BJ (cell line): ENCODE measurements at regions not wholly inside any gene's neighbourhood (a gene's known extent, or its start where the extent isn't known, plus 50 kb on each side); places are given as distances from the start of the nearest gene placed in this dataset.
"Not testable (repeated sequence)": the region's sequence is repeated elsewhere in the genome, so short reads cannot be mapped to it uniquely, and the experiment has no call there.

ENCODE experiments used
- CTCF ChIA-PET: fragments of 350-600 bp; formaldehyde crosslinking; extraction: SDS; loops from one replicate; lab custom pipeline; 2021; ENCODE audit warnings: antibody characterized with exemption, inconsistent platforms; lab: Yijun Ruan, JAX
- POLR2A ChIA-PET: fragments of 300-600 bp; sonication (Branson Sonifier 250); formaldehyde crosslinking; extraction: SDS; loops from one replicate; lab custom pipeline; 2021; ENCODE audit warnings: antibody characterized with exemption; lab: Charles Lee
- DNase-seq: peaks from one replicate; pipeline ENCODE4 v3.0.0-alpha.2; 2011; ENCODE audit warnings: low read depth
- H3K27me3 ChIP-seq: 2 replicates; pipeline ENCODE4 v1.6.0; 2011; ENCODE audit warnings: low read length; ENCODE audit not compliant: control insufficient read depth, insufficient read depth
- H3K36me3 ChIP-seq: 2 replicates; pipeline ENCODE4 v1.5.1; 2011; ENCODE audit warnings: low read length; ENCODE audit not compliant: control insufficient read depth, insufficient read depth
- H3K4me3 ChIP-seq: 2 replicates; pipeline ENCODE4 v1.5.1; 2011; ENCODE audit warnings: low read depth, mild to moderate bottlenecking, control low read depth, low read length

GRCh38 chr1:120600442-120601041 lies 123.2 kb upstream of the NBPF26 start:
- H3K4me3 ChIP-seq, H3K27me3 ChIP-seq, DNase-seq, H3K36me3 ChIP-seq, POLR2A ChIA-PET, CTCF ChIA-PET: not testable (repeated sequence)

- CTCF ChIA-PET, H3K4me3 ChIP-seq, POLR2A ChIA-PET, H3K36me3 ChIP-seq, H3K27me3 ChIP-seq, DNase-seq: not testable (repeated sequence)
Measured at GRCh38 chr1:120607882-120608281, 115.9 kb upstream of the NBPF26 start.

GRCh38 chr1:120608314-120609014 lies 115.3 kb upstream of the NBPF26 start:
- CTCF ChIA-PET, POLR2A ChIA-PET, H3K36me3 ChIP-seq, DNase-seq, H3K27me3 ChIP-seq, H3K4me3 ChIP-seq: not testable (repeated sequence)

GRCh38 chr1:120609015-120609573 lies 114.7 kb upstream of the NBPF26 start:
- H3K27me3 ChIP-seq, H3K4me3 ChIP-seq, DNase-seq, CTCF ChIA-PET, H3K36me3 ChIP-seq, POLR2A ChIA-PET: not testable (repeated sequence)

- H3K36me3 ChIP-seq, CTCF ChIA-PET, H3K27me3 ChIP-seq, H3K4me3 ChIP-seq, POLR2A ChIA-PET, DNase-seq: not testable (repeated sequence)
Measured at GRCh38 chr1:120609834-120610233, 113.9 kb upstream of the NBPF26 start.

GRCh38 chr1:120614931-120615639 lies 108.7 kb upstream of the NBPF26 start:
- H3K4me3 ChIP-seq, H3K27me3 ChIP-seq, POLR2A ChIA-PET, CTCF ChIA-PET, H3K36me3 ChIP-seq, DNase-seq: not testable (repeated sequence)

- H3K27me3 ChIP-seq, CTCF ChIA-PET, H3K36me3 ChIP-seq, H3K4me3 ChIP-seq, DNase-seq, POLR2A ChIA-PET: not testable (repeated sequence)
Measured at GRCh38 chr1:120617493-120617892, 106.3 kb upstream of the NBPF26 start.

- POLR2A ChIA-PET, H3K27me3 ChIP-seq, DNase-seq, H3K36me3 ChIP-seq, H3K4me3 ChIP-seq, CTCF ChIA-PET: not testable (repeated sequence)
Measured at GRCh38 chr1:120619867-120620692, 103.7 kb upstream of the NBPF26 start.

- CTCF ChIA-PET = not testable (repeated sequence)
Measured at GRCh38 chr1:120620693-120620969, 103.1 kb upstream of the NBPF26 start.

GRCh38 chr1:120621278-120621677 lies 102.5 kb upstream of the NBPF26 start:
- not testable (repeated sequence) for H3K36me3 ChIP-seq

More at GRCh38 chr1:120620693-120620969, 103.1 kb upstream of the NBPF26 start:
- DNase-seq, H3K27me3 ChIP-seq, POLR2A ChIA-PET, H3K4me3 ChIP-seq, H3K36me3 ChIP-seq: not testable (repeated sequence)

GRCh38 chr1:120623539-120623938 lies 100.2 kb upstream of the NBPF26 start:
- H3K4me3 ChIP-seq, CTCF ChIA-PET, POLR2A ChIA-PET: not testable (repeated sequence)

More at GRCh38 chr1:120621278-120621677, 102.5 kb upstream of the NBPF26 start:
- CTCF ChIA-PET, POLR2A ChIA-PET, DNase-seq, H3K4me3 ChIP-seq, H3K27me3 ChIP-seq: not testable (repeated sequence)

GRCh38 chr1:120624565-120625064 lies 99.1 kb upstream of the NBPF26 start:
- H3K36me3 ChIP-seq, POLR2A ChIA-PET, CTCF ChIA-PET, H3K27me3 ChIP-seq, DNase-seq, H3K4me3 ChIP-seq: not testable (repeated sequence)

More at GRCh38 chr1:120623539-120623938, 100.2 kb upstream of the NBPF26 start:
- not testable (repeated sequence) for H3K36me3 ChIP-seq, H3K27me3 ChIP-seq, DNase-seq
